GM18517 (cell line): ENCODE measurements at regions not wholly inside any gene's neighbourhood (a gene's known extent, or its start where the extent isn't known, plus 50 kb on each side); places are given as distances from the start of the nearest gene placed in this dataset.

Experiments
- ATAC-seq: cut with Tn5 transposase; IDR thresholded peaks from one replicate; pipeline ENCODE4 v1.9.1; 2021; ENCODE audit warnings: mild to moderate bottlenecking, moderate library complexity; ENCODE audit not compliant: unreplicated experiment

GRCh38 chr1:4033713-4034112 lies 133.6 kb upstream of the C1orf174 start:
- ATAC-seq = no peak

GRCh38 chr1:4034318-4034887 lies 134.3 kb upstream of the C1orf174 start:
- no peak for ATAC-seq

- ATAC-seq = no peak
Measured at GRCh38 chr1:4044967-4045366, 144.9 kb upstream of the C1orf174 start.

GRCh38 chr1:4045397-4046010 lies 145.4 kb upstream of the C1orf174 start:
- no peak for ATAC-seq

GRCh38 chr1:4046836-4047461 lies 146.9 kb upstream of the C1orf174 start:
- ATAC-seq = no peak

- no peak for ATAC-seq
Measured at GRCh38 chr1:4047666-4048065, 147.6 kb upstream of the C1orf174 start.

GRCh38 chr1:4048076-4048475 lies 148.0 kb upstream of the C1orf174 start:
- ATAC-seq = no peak

GRCh38 chr1:4048921-4049320 lies 148.8 kb upstream of the C1orf174 start:
- ATAC-seq = no peak

GRCh38 chr1:4050998-4051397 lies 150.9 kb upstream of the C1orf174 start:
- no peak for ATAC-seq

- ATAC-seq = no peak
Measured at GRCh38 chr1:4052657-4053056, 152.6 kb upstream of the C1orf174 start.

GRCh38 chr1:4053160-4053748 lies 153.2 kb upstream of the C1orf174 start:
- no peak for ATAC-seq

- ATAC-seq = no peak
Measured at GRCh38 chr1:4053774-4054173, 153.7 kb upstream of the C1orf174 start.

GRCh38 chr1:4055294-4055967 lies 155.4 kb upstream of the C1orf174 start:
- ATAC-seq = no peak

- no peak for ATAC-seq
Measured at GRCh38 chr1:4056422-4056821, 156.3 kb upstream of the C1orf174 start.

- no peak for ATAC-seq
Measured at GRCh38 chr1:4056989-4057388, 156.9 kb upstream of the C1orf174 start.

GRCh38 chr1:4057603-4058002 lies 157.5 kb upstream of the C1orf174 start:
- ATAC-seq = no peak

- ATAC-seq = no peak
Measured at GRCh38 chr1:4058122-4058521, 158.1 kb upstream of the C1orf174 start.

- no peak for ATAC-seq
Measured at GRCh38 chr1:4058706-4059105, 158.6 kb upstream of the C1orf174 start.

GRCh38 chr1:4059270-4059669 lies 159.2 kb upstream of the C1orf174 start:
- ATAC-seq = no peak

- no peak for ATAC-seq
Measured at GRCh38 chr1:4060850-4061249, 160.8 kb upstream of the C1orf174 start.

GRCh38 chr1:4061521-4062031 lies 161.5 kb upstream of the C1orf174 start:
- ATAC-seq = no peak
